Thyroid gland (tissue), 4 donors: ENCODE measurements at regions not wholly inside any gene's neighbourhood (a gene's known extent, or its start where the extent isn't known, plus 50 kb on each side); places are given as distances from the start of the nearest gene placed in this dataset.

ENCODE experiments used
- CTCF ChIP-seq, 6 experiments: fragments of 200-600 bp in 3 of 6; fragments of 450-650 bp in 3 of 6; sonication (generic) in 3 of 6; IDR thresholded peaks; one replicate each; pipeline ENCODE4 v1.5.1; 2016 to 2019; ENCODE audit warnings: antibody characterized with exemption in 6 of 6, mild to moderate bottlenecking in 2 of 6, inconsistent platforms in 1 of 6, moderate library complexity in 1 of 6
- POLR2A ChIP-seq, 2 donors: fragments of 450-650 bp; IDR thresholded peaks; one replicate each; pipeline ENCODE4 v1.6.1; 2017; ENCODE audit warnings: antibody characterized with exemption in 2 of 2, mild to moderate bottlenecking in 2 of 2, moderate library complexity in 1 of 2

- TF ChIP-seq CTCF (IDR thresholded peaks at IDR 0.05) (no peak), POLR2A (IDR thresholded peaks at IDR 0.05) (no peak)
Observed at GRCh38 chr21:31548688-31549087, 110.8 kb upstream of the SOD1 start.
